Neural cell (in vitro differentiated cells): ENCODE measurements at regions not wholly inside any gene's neighbourhood (a gene's known extent, or its start where the extent isn't known, plus 50 kb on each side); places are given as distances from the start of the nearest gene placed in this dataset.

ENCODE experiments used
- CTCF ChIP-seq: fragments of 450-650 bp; IDR thresholded peaks from 2 replicates; pipeline ENCODE4 v1.5.1; 2014; ENCODE audit warnings: antibody characterized with exemption, mild to moderate bottlenecking, moderate library complexity; ENCODE audit not compliant: poor library complexity, severe bottlenecking
- EZH2 ChIP-seq: fragments of 200-600, 300-800 bp; shearing (Covaris generic), sonication (generic); IDR thresholded peaks from 2 replicates; pipeline ENCODE4 v1.6.1; 2014; ENCODE audit warnings: antibody characterized with exemption, low read length, borderline replicate concordance, mild to moderate bottlenecking; ENCODE audit not compliant: insufficient read depth, poor library complexity, severe bottlenecking
- POLR2AphosphoS5 ChIP-seq: IDR thresholded peaks from 2 replicates; pipeline ENCODE4 v1.6.1; 2012
- RAD21 ChIP-seq: fragments of 450-650 bp; conservative IDR thresholded peaks from 2 replicates; pipeline ENCODE4 v1.6.1; 2014; ENCODE audit warnings: antibody characterized with exemption, mild to moderate bottlenecking, moderate library complexity
- SMC3 ChIP-seq: fragments of 450-650 bp; conservative IDR thresholded peaks from 2 replicates; pipeline ENCODE4 v1.6.1; 2014; ENCODE audit warnings: antibody characterized with exemption, mild to moderate bottlenecking, moderate library complexity; ENCODE audit not compliant: poor library complexity
- TAF1 ChIP-seq: IDR thresholded peaks from 2 replicates; pipeline ENCODE4 v1.6.1; 2012; ENCODE audit warnings: low read depth

GRCh38 chr10:33680036-33680435 is 345.6 kb upstream of the NRP1 start:
- TF ChIP-seq TAF1 (no peak), CTCF (no peak), POLR2AphosphoS5 (no peak), RAD21 (no peak), EZH2 (no peak), SMC3 (no peak)
